Common myeloid progenitor, CD34-positive (primary cell): ENCODE measurements at regions not wholly inside any gene's neighbourhood (a gene's known extent, or its start where the extent isn't known, plus 50 kb on each side); places are given as distances from the start of the nearest gene placed in this dataset.

ENCODE experiments used
- CTCF ChIA-PET: fragments of 350-600 bp; sonication (Branson Sonifier 250); formaldehyde crosslinking; loops from one replicate; lab custom pipeline; 2021; ENCODE audit warnings: antibody characterized with exemption; lab: Charles Lee
- POLR2A ChIA-PET: fragments of 350-600 bp; sonication (Branson Sonifier 250); formaldehyde crosslinking; loops from one replicate; lab custom pipeline; 2021; ENCODE audit warnings: antibody characterized with exemption; lab: Charles Lee
- DNase-seq, 3 donors: peaks; one replicate each; pipeline versions ENCODE4 v3.0.0 to v3.0.0-alpha.2; 2013
- H3K27ac ChIP-seq, 2 experiments: 1 replicate in 1 of 2; 2 replicates in 1 of 2; pipeline ENCODE4 v1.7.0; 2013; ENCODE audit warnings: inconsistent platforms in 2 of 2, low read length in 2 of 2, mild to moderate bottlenecking in 2 of 2, low read depth in 1 of 2, moderate library complexity in 1 of 2; ENCODE audit not compliant: severe bottlenecking in 2 of 2, insufficient read depth in 1 of 2, poor library complexity in 1 of 2
- H3K27me3 ChIP-seq, 5 experiments: replicated peaks in 2 of 5; 1 replicate in 3 of 5; 2 replicates in 2 of 5; pipeline versions ENCODE4 v1.6.1 to v1.7.0; 2013; ENCODE audit warnings: low read length in 4 of 5, mild to moderate bottlenecking in 2 of 5, moderate library complexity in 2 of 5, inconsistent platforms in 1 of 5; ENCODE audit not compliant: insufficient read depth in 5 of 5, control insufficient read depth in 4 of 5
- H3K36me3 ChIP-seq, 4 experiments: 1 replicate in 2 of 4; 2 replicates in 2 of 4; pipeline versions ENCODE4 v1.6.1 to v1.7.0; 2013; ENCODE audit warnings: low read length in 3 of 4, control low read depth in 1 of 4, mild to moderate bottlenecking in 1 of 4; ENCODE audit not compliant: control insufficient read depth in 4 of 4, insufficient read depth in 4 of 4
- H3K4me1 ChIP-seq, 4 experiments: 1 replicate in 3 of 4; 2 replicates in 1 of 4; pipeline versions ENCODE4 v1.6.1 to v1.7.1; 2013; ENCODE audit warnings: low read length in 3 of 4, mild to moderate bottlenecking in 3 of 4, control low read depth in 1 of 4, inconsistent platforms in 1 of 4, moderate library complexity in 1 of 4; ENCODE audit not compliant: control insufficient read depth in 4 of 4, insufficient read depth in 4 of 4; ENCODE audit errors: control extremely low read depth in 1 of 4
- H3K4me3 ChIP-seq, 7 experiments: 1 replicate in 4 of 7; 2 replicates in 3 of 7; pipeline versions ENCODE4 v1.5.1 to v1.7.0; 2013; ENCODE audit warnings: mild to moderate bottlenecking in 7 of 7, low read length in 6 of 7, moderate library complexity in 6 of 7, inconsistent platforms in 2 of 7, low read depth in 2 of 7, control low read depth in 1 of 7; ENCODE audit not compliant: insufficient read depth in 4 of 7, control insufficient read depth in 1 of 7; ENCODE audit errors: extremely low read depth in 1 of 7
- H3K9me3 ChIP-seq, 5 experiments: 1 replicate in 4 of 5; 2 replicates in 1 of 5; pipeline versions ENCODE4 v1.6.1 to v1.7.1; 2013; ENCODE audit warnings: low read length in 4 of 5, mild to moderate bottlenecking in 2 of 5, inconsistent platforms in 1 of 5, low read depth in 1 of 5, moderate library complexity in 1 of 5; ENCODE audit not compliant: control insufficient read depth in 4 of 5, insufficient read depth in 2 of 5; ENCODE audit errors: control extremely low read depth in 1 of 5
- WGBS: methylation state at CpG from one replicate; pipeline ENCODE4 v1.1.5; 2013; ENCODE audit not compliant: insufficient coverage; 5-methylcytosine and 5-hydroxymethylcytosine counted together

GRCh38 chr4:100722133-100722532 is 204.3 kb upstream of the EMCN start:
- H3K27me3 ChIP-seq: no peaks in the 10 kb centered on the region
- H3K27ac ChIP-seq: no peak overlapping the region
- no peaks in the 10 kb centered on the region for H3K36me3 ChIP-seq
- H3K9me3 ChIP-seq: peaks cover 0 to 4% (median 0%) of the 10 kb centered on the region in 5 experiments
- ChIA-PET CTCF (no interaction called here), POLR2A (no interaction called here)
- no peak overlapping the region for H3K4me3 ChIP-seq
- no CpG with 5 or more reads among the region's 2 CpGs for WGBS
- no peak for DNase-seq
- no peaks in the 10 kb centered on the region for H3K4me1 ChIP-seq

GRCh38 chr4:100721490-100721889 is 203.7 kb upstream of the EMCN start:
- Histone ChIP-seq H3K27me3 (no peaks in the 10 kb centered on the region), H3K9me3 (peaks cover 0 to 4% (median 0%) of the 10 kb centered on the region in 5 experiments), H3K4me1 (no peaks in the 10 kb centered on the region), H3K4me3 (no peak overlapping the region), H3K36me3 (no peaks in the 10 kb centered on the region), H3K27ac (no peak overlapping the region)
- ChIA-PET POLR2A (no interaction called here), CTCF (no interaction called here)
- no peak for DNase-seq

- H3K27ac ChIP-seq: no peak overlapping the region
- H3K4me3 ChIP-seq: no peak overlapping the region
- no peak for DNase-seq
- WGBS: no CpG with 5 or more reads among the region's 2 CpGs
- H3K27me3 ChIP-seq: no peaks in the 10 kb centered on the region
- POLR2A ChIA-PET: no interaction called here
- CTCF ChIA-PET: no interaction called here
- H3K9me3 ChIP-seq: peaks cover 0 to 4% (median 0%) of the 10 kb centered on the region in 5 experiments
- H3K36me3 ChIP-seq: no peaks in the 10 kb centered on the region
- no peaks in the 10 kb centered on the region for H3K4me1 ChIP-seq
Measured at GRCh38 chr4:100721077-100721476, 203.3 kb upstream of the EMCN start.

GRCh38 chr4:100716416-100716815 is 198.6 kb upstream of the EMCN start:
- Histone ChIP-seq H3K4me3 (no peak overlapping the region), H3K36me3 (no peaks in the 10 kb centered on the region), H3K9me3 (peaks cover 0 to 2% (median 0%) of the 10 kb centered on the region in 5 experiments), H3K4me1 (no peaks in the 10 kb centered on the region), H3K27me3 (no peaks in the 10 kb centered on the region), H3K27ac (no peak overlapping the region)
- POLR2A ChIA-PET: no interaction called here
- no peak for DNase-seq
- 98% methylated on average over 5 of the region's 5 CpGs for WGBS
- CTCF ChIA-PET: interaction anchor here (1.1 kb wide), 1 partner anchor 16 kb away, joined by 4 read pairs; no protein-coding TSS in a partner anchor

- Histone ChIP-seq H3K27me3 (no peaks in the 10 kb centered on the region), H3K36me3 (no peaks in the 10 kb centered on the region), H3K4me3 (no peak overlapping the region), H3K9me3 (no peaks in the 10 kb centered on the region), H3K27ac (no peak overlapping the region), H3K4me1 (no peaks in the 10 kb centered on the region)
- no peak for DNase-seq
- WGBS: 61% methylated on average over 2 of the region's 4 CpGs
- CTCF ChIA-PET: no interaction called here
- POLR2A ChIA-PET: no interaction called here
Measured at GRCh38 chr4:100708776-100709175, 191.0 kb upstream of the EMCN start.

- ChIA-PET POLR2A (interaction anchor here (0.6 kb wide), 1 partner anchor 17 kb away, joined by 3 read pairs; no protein-coding TSS in a partner anchor), CTCF (no interaction called here)
- H3K36me3 ChIP-seq: no peaks in the 10 kb centered on the region
- no peaks in the 10 kb centered on the region for H3K27me3 ChIP-seq
- no peak overlapping the region for H3K27ac ChIP-seq
- no peaks in the 10 kb centered on the region for H3K9me3 ChIP-seq
- WGBS: 100% methylated on average over 1 of the region's 1 CpG
- DNase-seq: no peak
- H3K4me1 ChIP-seq: no peaks in the 10 kb centered on the region
- no peak overlapping the region for H3K4me3 ChIP-seq
Measured at GRCh38 chr4:100707786-100708185, 190.0 kb upstream of the EMCN start.

GRCh38 chr4:100696531-100696930 is 178.7 kb upstream of the EMCN start:
- POLR2A ChIA-PET: no interaction called here
- no peak overlapping the region for H3K27ac ChIP-seq
- peaks cover 0 to 18% (median 5%) of the 10 kb centered on the region in 4 experiments for H3K4me1 ChIP-seq
- CTCF ChIA-PET: no interaction called here
- 67% methylated on average over 2 of the region's 4 CpGs for WGBS
- H3K27me3 ChIP-seq: no peaks in the 10 kb centered on the region
- no peaks in the 10 kb centered on the region for H3K36me3 ChIP-seq
- no peak for DNase-seq
- no peaks in the 10 kb centered on the region for H3K9me3 ChIP-seq
- H3K4me3 ChIP-seq: no peak overlapping the region
